Neuron (in vitro differentiated cells): ENCODE measurements at regions not wholly inside any gene's neighbourhood (a gene's known extent, or its start where the extent isn't known, plus 50 kb on each side); places are given as distances from the start of the nearest gene placed in this dataset.

ENCODE experiments used
- H2AFZ ChIP-seq: one replicate; pipeline ENCODE4 v1.6.1; 2013; ENCODE audit warnings: low read depth, mild to moderate bottlenecking, inconsistent platforms, low read length, moderate library complexity
- H3K27me3 ChIP-seq: one replicate; pipeline ENCODE4 v1.6.1; 2013; ENCODE audit warnings: low read length; ENCODE audit not compliant: insufficient read depth
- H3K36me3 ChIP-seq: one replicate; pipeline ENCODE4 v1.6.1; 2013; ENCODE audit warnings: low read length; ENCODE audit not compliant: insufficient read depth
- H3K4me1 ChIP-seq: one replicate; pipeline ENCODE4 v1.6.1; 2013; ENCODE audit warnings: low read length; ENCODE audit not compliant: insufficient read depth
- H3K4me3 ChIP-seq: 2 replicates; pipeline ENCODE4 v1.5.1; 2013; ENCODE audit warnings: mild to moderate bottlenecking, low read length, moderate library complexity
- H3K9me3 ChIP-seq: one replicate; pipeline ENCODE4 v1.6.1; 2013; ENCODE audit warnings: low read length

DNA sequence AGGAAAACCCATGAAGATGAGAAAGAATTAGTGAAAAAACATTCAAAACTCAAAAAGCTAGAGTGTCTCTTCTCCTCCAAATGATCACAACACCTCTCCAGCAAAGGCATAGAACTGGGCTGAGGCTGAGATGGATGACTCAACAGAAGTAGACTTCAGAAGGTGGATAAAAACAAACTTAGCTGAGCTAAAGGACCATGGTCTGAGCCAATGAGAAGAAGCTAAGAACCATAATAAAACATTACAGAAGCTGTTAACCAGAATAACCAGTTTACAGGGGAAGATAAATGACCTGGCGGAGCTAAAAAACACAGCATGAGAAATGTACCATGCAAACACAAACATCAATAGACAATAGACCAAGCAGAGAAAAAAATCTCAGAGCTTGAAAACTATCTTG, 904.1 kb upstream of the MANEA start:
- Histone ChIP-seq H3K4me1 (no peaks in the 10 kb centered on the region), H3K4me3 (no peak overlapping the region), H2AFZ (no peak overlapping the region), H3K27me3 (no peaks in the 10 kb centered on the region), H3K9me3 (no peaks in the 10 kb centered on the region), H3K36me3 (no peaks in the 10 kb centered on the region)

DNA sequence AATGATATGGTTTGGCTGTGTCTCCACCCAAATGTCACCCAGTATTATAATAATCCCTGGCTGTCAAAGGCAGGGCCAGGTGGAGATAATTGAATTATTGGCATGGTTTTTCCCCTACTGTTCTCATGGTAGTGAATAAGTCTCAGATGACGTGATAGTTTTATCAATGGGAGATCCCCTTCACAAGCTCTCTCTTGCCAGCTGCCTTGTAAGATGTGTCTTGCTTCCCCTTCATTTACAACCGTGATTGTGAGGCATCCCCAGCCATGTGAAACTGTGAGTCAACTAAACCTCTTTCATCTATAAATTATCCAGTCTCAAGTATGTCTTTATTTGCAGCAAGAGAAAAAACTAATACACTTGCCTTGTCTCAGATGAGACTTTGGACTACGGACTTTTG, 907.3 kb upstream of the MANEA start:
- Histone ChIP-seq H3K27me3 (no peaks in the 10 kb centered on the region), H3K9me3 (no peaks in the 10 kb centered on the region), H3K36me3 (no peaks in the 10 kb centered on the region), H3K4me1 (no peaks in the 10 kb centered on the region), H3K4me3 (no peak overlapping the region), H2AFZ (no peak overlapping the region)

DNA sequence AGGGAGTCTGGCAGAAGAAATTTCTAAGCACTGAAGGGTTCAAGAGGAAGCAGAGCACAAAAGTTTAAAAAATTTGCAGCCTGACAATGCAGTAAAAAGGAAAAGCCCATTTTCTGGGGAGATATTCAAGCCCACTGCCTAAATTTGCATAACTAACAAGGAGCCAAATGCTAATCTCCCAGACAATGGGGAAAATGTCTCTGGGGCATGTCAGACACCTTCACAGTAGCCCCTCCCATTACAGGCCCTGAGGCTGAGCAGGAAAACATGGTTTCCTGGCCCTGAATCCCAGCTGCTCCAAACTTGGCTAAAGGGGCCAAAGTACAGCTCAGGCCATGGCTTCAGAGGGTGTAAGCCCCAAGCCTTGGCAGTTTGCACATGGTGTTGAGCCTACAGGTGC, 908.5 kb upstream of the MANEA start:
- H3K9me3 ChIP-seq, result no peaks in the 10 kb centered on the region
- no peaks in the 10 kb centered on the region for H3K4me1 ChIP-seq
- no peak overlapping the region for H2AFZ ChIP-seq
- H3K27me3 ChIP-seq, result no peaks in the 10 kb centered on the region
- no peaks in the 10 kb centered on the region for H3K36me3 ChIP-seq
- H3K4me3 ChIP-seq, result no peak overlapping the region

DNA sequence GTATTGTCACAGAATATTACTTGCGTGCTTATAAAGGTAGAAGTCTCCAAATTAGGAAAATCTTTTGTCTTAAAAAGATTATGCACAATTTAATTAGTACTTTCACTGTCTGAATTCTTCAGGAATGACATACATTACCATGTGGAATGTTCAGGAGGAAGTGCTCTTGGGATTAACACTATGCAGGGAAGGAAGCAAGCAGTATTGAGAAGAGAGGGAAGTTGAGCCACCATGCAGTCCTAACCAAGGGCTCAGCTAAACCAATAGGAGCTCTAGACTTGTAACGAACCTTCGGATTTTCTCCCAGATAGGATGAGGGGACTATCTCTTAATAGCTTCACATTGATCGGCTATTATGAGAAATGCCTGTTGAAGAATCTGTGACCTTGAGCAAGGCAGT, 918.4 kb upstream of the MANEA start:
- H3K4me3 ChIP-seq, result no peak overlapping the region
- no peak overlapping the region for H2AFZ ChIP-seq
- no peaks in the 10 kb centered on the region for H3K9me3 ChIP-seq
- H3K27me3 ChIP-seq, result no peaks in the 10 kb centered on the region
- no peaks in the 10 kb centered on the region for H3K4me1 ChIP-seq
- no peaks in the 10 kb centered on the region for H3K36me3 ChIP-seq

DNA sequence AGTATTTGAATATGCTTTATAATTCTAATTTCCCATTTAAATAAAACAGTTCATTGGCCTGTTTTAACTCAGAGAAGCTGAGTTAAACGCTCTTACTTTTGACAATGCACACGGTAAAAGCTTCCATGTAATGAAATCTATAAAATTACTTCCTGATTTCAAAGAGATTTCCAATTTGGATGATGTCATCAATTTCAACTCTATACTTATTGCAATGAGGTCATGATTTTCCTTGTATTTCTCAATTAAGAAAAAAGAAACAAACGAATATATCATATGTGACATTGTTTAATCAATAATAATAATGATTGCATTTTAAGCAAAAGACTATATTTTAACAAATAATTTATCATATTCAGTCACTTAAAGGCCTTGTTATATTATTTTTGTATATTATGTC, 926.1 kb upstream of the MANEA start:
- H3K27me3 ChIP-seq, result no peaks in the 10 kb centered on the region
- H3K4me1 ChIP-seq, result no peaks in the 10 kb centered on the region
- no peaks in the 10 kb centered on the region for H3K9me3 ChIP-seq
- H2AFZ ChIP-seq, result no peak overlapping the region
- H3K4me3 ChIP-seq, result no peak overlapping the region
- no peaks in the 10 kb centered on the region for H3K36me3 ChIP-seq

DNA sequence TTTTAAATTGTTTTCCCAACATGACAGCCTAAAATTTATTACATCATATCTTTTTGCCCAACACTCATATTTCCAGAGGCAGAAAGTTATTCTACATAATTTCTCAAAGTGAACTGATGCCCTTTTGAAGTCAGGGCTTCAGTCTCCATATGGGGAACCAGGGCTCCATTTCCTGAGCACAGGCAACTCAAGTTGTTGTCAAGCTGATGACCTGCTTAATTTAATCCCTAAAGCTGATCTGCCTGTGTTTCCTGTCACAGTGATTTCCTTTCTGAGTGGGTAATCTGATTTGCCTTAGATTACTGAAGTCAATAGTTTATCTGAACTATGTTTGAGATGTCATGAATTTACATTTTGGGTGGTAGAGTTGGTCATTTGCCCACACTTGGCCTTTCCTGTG, 932.1 kb upstream of the MANEA start:
- H3K4me3 ChIP-seq, result no peak overlapping the region
- no peaks in the 10 kb centered on the region for H3K9me3 ChIP-seq
- H2AFZ ChIP-seq, result no peak overlapping the region
- H3K4me1 ChIP-seq, result no peaks in the 10 kb centered on the region
- no peaks in the 10 kb centered on the region for H3K36me3 ChIP-seq
- H3K27me3 ChIP-seq, result no peaks in the 10 kb centered on the region

DNA sequence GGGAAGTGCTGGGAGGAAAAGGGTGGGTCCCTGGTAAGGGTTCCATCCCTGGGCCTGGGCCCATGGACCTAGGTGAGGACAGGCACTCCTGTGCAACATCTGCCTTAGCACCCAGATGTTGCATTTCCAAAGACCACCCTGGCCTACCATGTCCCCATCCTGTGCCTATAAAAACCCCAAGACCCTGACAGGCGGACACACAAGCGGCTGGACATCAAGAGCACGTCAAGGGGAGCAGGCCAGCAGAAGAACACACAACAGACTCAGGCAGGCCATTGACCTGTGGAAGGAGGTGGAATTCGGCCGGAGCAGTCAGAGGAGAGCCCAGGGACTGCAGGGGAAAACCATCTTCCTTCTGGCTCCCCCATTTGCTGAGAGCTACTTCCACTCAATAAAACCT, 937.8 kb upstream of the MANEA start:
- H3K9me3 ChIP-seq, result no peaks in the 10 kb centered on the region
- H2AFZ ChIP-seq, result no peak overlapping the region
- H3K36me3 ChIP-seq, result no peaks in the 10 kb centered on the region
- H3K27me3 ChIP-seq, result no peaks in the 10 kb centered on the region
- H3K4me1 ChIP-seq, result no peaks in the 10 kb centered on the region
- no peak overlapping the region for H3K4me3 ChIP-seq

DNA sequence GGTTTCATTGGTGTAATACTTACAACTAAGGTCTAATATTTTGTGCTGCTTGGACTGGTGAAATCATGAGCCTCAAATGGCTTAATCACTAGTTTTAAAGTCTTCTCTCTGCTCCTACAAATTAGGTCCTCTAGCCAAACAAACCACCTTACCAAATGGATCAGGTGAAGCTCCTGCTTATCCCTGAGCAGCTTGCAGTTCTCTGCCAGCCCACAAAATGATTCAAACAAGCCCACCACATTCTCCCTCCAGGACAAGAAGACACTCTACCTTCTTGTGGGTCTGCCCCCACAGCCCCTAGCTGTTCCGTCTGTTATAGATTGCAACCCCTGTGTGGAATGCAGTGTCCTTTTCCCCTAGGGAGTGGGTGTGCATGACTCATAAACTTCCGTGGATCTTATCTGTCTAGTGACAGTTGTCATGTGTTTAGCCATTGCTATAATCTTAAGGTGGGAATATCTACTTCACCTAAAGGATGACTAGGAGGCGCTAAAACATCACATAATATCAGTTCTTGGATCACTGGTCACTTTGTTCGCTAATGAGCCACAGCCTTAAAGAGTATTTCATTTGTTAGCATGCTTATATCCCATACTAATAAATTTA, 940.5 kb upstream of the MANEA start:
- H3K27me3 ChIP-seq, result no peaks in the 10 kb centered on the region
- no peaks in the 10 kb centered on the region for H3K9me3 ChIP-seq
- no peaks in the 10 kb centered on the region for H3K4me1 ChIP-seq
- no peak overlapping the region for H2AFZ ChIP-seq
- no peaks in the 10 kb centered on the region for H3K36me3 ChIP-seq
- H3K4me3 ChIP-seq, result no peak overlapping the region

DNA sequence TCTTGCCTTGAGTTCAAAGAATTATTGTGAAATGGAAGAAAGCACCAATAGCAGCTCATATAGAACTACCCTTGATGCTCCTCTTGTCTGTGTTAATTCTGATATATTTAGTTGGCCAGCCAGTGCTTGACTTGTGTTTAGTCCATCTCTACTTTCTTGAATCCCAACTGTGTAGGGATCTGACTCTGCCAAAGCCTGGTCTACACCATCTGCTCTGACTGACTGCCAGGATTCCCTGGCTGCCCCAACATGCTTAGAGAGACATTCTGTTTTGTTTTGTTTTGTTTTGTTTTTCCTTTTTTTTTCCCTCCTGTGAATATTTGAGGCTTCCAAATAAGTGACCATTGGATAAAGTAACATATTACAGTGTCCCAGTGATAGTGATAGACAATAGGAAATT, 953.7 kb upstream of the MANEA start:
- Histone ChIP-seq H3K9me3 (no peaks in the 10 kb centered on the region), H3K36me3 (no peaks in the 10 kb centered on the region), H3K4me1 (no peaks in the 10 kb centered on the region), H3K4me3 (no peak overlapping the region), H3K27me3 (no peaks in the 10 kb centered on the region), H2AFZ (no peak overlapping the region)

DNA sequence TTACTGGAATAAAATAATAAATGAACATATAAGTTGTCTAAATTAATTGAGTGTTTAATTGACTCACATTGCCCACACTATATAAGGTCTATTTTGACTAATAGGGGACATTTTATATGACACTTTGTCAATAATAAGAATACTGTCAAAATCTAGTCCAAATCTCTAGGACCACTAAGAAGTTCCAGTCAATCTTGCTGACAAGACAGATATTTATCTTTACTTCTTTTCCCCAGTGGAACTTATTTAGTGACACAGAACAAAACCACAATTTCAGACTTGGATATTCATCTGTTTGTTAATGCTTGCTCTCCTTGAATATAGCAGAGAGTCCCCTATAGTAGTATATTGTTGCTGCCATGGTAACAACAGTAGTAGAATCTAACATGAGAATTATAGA, 954.6 kb upstream of the MANEA start:
- H3K4me1 ChIP-seq, result no peaks in the 10 kb centered on the region

DNA sequence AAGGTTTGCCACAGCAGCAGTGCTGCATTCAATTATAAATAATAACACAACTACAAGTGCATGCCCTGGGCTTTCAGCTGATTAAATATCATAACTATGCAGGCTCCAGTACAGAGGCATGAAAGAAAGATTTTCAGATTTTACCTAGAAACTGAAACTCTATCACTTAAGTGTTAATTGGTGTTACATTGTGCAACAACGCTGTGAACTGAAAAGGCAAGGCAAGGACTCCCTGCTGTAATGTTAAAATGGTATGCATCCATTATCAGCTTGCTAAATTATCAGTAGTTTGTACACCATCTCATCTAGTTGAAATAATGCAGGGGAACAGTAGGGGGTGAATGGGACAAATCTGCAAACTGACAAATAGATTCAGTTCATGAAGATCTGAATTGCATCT, 976.7 kb upstream of the MANEA start:
- no peaks in the 10 kb centered on the region for H3K36me3 ChIP-seq
- no peaks in the 10 kb centered on the region for H3K4me1 ChIP-seq
- H3K4me3 ChIP-seq, result no peak overlapping the region
- H2AFZ ChIP-seq, result no peak overlapping the region
- H3K9me3 ChIP-seq, result peaks cover under 1% of the 10 kb centered on the region
- no peaks in the 10 kb centered on the region for H3K27me3 ChIP-seq

More for the DNA sequence above, 954.6 kb upstream of the MANEA start:
- Histone ChIP-seq H2AFZ (no peak overlapping the region), H3K27me3 (no peaks in the 10 kb centered on the region), H3K9me3 (no peaks in the 10 kb centered on the region), H3K4me3 (no peak overlapping the region), H3K36me3 (no peaks in the 10 kb centered on the region)

DNA sequence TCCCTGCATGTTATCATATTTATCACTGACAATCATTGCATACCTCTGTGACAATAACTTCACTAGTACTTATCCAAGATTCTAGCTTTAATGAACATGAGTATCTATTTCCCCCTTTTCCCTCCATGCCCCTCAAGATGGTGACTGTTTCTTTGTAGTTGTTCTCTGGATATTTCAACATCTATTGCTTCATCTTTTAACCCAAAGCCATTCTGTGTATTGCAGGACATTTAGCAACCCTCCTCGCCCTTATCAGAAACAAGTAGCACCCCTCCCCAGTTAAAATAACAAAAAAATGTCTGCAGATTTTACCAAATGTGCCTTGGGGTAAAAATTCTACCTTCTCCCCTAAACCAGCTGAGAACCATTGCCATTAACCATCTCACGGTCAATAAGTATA, 979.8 kb upstream of the MANEA start:
- Histone ChIP-seq H3K36me3 (no peaks in the 10 kb centered on the region), H3K4me1 (no peaks in the 10 kb centered on the region), H3K27me3 (no peaks in the 10 kb centered on the region), H3K9me3 (no peaks in the 10 kb centered on the region), H3K4me3 (no peak overlapping the region), H2AFZ (peak overlapping the region; percentile 61)

DNA sequence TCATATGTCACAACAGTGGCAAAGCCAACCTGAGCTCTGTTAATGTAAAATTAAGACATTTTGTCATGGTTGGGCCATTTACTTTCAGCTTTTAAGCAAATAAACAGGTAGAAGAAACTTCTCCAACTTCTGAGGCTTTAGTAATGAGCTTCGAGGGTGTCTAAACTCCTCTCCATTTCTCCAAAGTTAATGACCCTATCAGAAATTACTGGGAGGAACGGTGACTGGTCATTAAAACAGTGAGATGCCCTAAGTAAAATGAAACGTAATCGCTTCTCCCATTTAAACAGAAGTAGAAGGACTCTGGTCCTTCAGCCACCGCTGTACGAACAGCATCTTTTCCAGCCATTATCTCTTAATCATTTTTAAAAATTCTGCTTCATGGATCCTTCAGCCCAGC, 986.9 kb upstream of the MANEA start:
- H2AFZ ChIP-seq, result no peak overlapping the region
- H3K4me1 ChIP-seq, result no peaks in the 10 kb centered on the region
- H3K4me3 ChIP-seq, result no peak overlapping the region
- no peaks in the 10 kb centered on the region for H3K9me3 ChIP-seq
- H3K27me3 ChIP-seq, result no peaks in the 10 kb centered on the region
- H3K36me3 ChIP-seq, result no peaks in the 10 kb centered on the region

DNA sequence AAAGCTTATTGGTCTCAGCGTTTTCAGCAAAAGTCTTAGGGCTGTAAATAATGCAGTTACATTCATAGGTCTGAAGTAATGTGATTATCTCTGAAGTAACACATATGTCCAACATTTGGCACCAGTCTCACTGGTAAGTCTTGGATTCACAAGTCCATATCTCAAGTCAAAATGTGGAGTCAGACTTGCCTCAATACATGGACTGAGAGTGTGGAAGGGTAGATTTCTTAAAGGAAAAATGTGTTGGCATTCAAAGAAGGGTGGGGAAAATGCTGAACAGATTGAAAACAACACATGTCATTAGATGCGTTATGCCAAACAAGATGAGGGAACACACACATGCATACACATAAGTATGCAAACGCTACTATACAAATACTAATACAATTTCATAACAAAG, 989.0 kb upstream of the MANEA start:
- Histone ChIP-seq H3K27me3 (no peaks in the 10 kb centered on the region), H3K36me3 (no peaks in the 10 kb centered on the region), H3K4me3 (no peak overlapping the region), H3K4me1 (no peaks in the 10 kb centered on the region), H3K9me3 (no peaks in the 10 kb centered on the region), H2AFZ (no peak overlapping the region)
